ENCODE measurements at regions not wholly inside any gene's neighbourhood (a gene's known extent, or its start where the extent isn't known, plus 50 kb on each side); places are given as distances from the start of the nearest gene placed in this dataset.

DNA sequence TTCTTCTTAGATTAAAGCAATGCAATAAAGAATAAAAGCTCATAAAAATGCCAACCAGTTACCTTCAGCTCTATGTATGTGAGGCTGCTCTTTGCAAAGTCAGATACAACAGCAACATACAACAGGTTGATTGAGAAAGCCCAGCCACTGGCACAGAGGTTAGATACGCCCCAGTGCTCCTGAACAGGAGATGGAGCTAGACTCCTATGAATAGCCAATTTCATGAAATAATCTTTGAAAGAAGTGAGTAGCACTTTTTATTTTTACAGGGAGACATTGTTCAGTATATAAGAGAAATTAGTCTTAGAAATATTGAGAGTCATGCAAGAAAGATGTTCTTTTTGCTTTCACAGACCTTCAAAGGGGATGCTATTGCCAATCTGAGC, 362.4 kb upstream of the MEX3C start:
- no peak for TF ChIP-seq POLR2AphosphoS5 (IDR thresholded peaks at IDR 0.05; ENCODE audit: low read depth)
- TF ChIP-seq, protein P1, sequence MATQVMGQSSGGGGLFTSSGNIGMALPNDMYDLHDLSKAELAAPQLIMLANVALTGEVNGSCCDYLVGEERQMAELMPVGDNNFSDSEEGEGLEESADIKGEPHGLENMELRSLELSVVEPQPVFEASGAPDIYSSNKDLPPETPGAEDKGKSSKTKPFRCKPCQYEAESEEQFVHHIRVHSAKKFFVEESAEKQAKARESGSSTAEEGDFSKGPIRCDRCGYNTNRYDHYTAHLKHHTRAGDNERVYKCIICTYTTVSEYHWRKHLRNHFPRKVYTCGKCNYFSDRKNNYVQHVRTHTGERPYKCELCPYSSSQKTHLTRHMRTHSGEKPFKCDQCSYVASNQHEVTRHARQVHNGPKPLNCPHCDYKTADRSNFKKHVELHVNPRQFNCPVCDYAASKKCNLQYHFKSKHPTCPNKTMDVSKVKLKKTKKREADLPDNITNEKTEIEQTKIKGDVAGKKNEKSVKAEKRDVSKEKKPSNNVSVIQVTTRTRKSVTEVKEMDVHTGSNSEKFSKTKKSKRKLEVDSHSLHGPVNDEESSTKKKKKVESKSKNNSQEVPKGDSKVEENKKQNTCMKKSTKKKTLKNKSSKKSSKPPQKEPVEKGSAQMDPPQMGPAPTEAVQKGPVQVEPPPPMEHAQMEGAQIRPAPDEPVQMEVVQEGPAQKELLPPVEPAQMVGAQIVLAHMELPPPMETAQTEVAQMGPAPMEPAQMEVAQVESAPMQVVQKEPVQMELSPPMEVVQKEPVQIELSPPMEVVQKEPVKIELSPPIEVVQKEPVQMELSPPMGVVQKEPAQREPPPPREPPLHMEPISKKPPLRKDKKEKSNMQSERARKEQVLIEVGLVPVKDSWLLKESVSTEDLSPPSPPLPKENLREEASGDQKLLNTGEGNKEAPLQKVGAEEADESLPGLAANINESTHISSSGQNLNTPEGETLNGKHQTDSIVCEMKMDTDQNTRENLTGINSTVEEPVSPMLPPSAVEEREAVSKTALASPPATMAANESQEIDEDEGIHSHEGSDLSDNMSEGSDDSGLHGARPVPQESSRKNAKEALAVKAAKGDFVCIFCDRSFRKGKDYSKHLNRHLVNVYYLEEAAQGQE (IDR thresholded peaks at IDR 0.05; ENCODE audit: insufficient replicate concordance, low read depth): no peak
- TF ChIP-seq, protein P2, sequence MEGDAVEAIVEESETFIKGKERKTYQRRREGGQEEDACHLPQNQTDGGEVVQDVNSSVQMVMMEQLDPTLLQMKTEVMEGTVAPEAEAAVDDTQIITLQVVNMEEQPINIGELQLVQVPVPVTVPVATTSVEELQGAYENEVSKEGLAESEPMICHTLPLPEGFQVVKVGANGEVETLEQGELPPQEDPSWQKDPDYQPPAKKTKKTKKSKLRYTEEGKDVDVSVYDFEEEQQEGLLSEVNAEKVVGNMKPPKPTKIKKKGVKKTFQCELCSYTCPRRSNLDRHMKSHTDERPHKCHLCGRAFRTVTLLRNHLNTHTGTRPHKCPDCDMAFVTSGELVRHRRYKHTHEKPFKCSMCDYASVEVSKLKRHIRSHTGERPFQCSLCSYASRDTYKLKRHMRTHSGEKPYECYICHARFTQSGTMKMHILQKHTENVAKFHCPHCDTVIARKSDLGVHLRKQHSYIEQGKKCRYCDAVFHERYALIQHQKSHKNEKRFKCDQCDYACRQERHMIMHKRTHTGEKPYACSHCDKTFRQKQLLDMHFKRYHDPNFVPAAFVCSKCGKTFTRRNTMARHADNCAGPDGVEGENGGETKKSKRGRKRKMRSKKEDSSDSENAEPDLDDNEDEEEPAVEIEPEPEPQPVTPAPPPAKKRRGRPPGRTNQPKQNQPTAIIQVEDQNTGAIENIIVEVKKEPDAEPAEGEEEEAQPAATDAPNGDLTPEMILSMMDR (IDR thresholded peaks at IDR 0.05; ENCODE audit: insufficient read depth, low read length): no peak
- no peak for TF ChIP-seq GABPA (IDR thresholded peaks at IDR 0.05; ENCODE audit: low read depth)
- TF ChIP-seq SPI1 (IDR thresholded peaks at IDR 0.05; ENCODE audit: borderline replicate concordance, low read depth): no peak
- no peak overlapping the region for H3K27ac ChIP-seq (replicated peaks)
- H3K27me3 ChIP-seq (ENCODE audit: insufficient read depth, poor library complexity, severe bottlenecking): peaks cover 9% of the 10 kb centered on the region
- no peak overlapping the region for H3K4me3 ChIP-seq (replicated peaks; ENCODE audit: insufficient read depth, low read length)
- no peak for DNase-seq (ENCODE audit: low read depth in 1 of 2, low spot score in 1 of 2)

DNA sequence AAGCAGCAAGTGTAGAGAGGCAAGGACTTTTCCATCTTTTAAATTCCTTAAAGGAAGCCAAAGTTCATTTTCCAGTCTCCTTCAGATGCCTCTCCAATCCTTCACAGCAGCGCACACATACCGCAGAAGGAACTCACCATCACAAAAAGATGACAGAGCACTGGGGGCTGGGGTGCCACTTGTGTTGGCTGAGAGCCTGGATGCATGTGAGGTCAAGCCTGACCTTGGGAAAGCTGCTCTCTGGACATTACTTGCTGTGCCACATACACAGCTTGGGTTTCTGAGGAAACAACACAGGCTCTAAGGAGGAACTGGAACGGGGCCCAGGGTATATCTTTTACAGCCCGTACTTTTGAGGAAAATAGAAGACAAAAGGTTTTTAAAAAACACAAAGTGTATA, 364.3 kb upstream of the MEX3C start:
- Histone ChIP-seq H3K27me3 (ENCODE audit: insufficient read depth, poor library complexity, severe bottlenecking) (peaks cover 9% of the 10 kb centered on the region), H3K4me3 (replicated peaks; ENCODE audit: insufficient read depth, low read length) (no peak overlapping the region), H3K27ac (replicated peaks) (no peak overlapping the region)
- TF ChIP-seq GABPA (IDR thresholded peaks at IDR 0.05; ENCODE audit: low read depth): no peak
- TF ChIP-seq, protein P2 (IDR thresholded peaks at IDR 0.05; ENCODE audit: insufficient read depth, low read length): no peak
- no peak for TF ChIP-seq POLR2AphosphoS5 (IDR thresholded peaks at IDR 0.05; ENCODE audit: low read depth)
- TF ChIP-seq SPI1 (IDR thresholded peaks at IDR 0.05; ENCODE audit: borderline replicate concordance, low read depth): no peak
- TF ChIP-seq, protein P1 (IDR thresholded peaks at IDR 0.05; ENCODE audit: insufficient replicate concordance, low read depth): no peak
- DNase-seq (ENCODE audit: low read depth in 1 of 2, low spot score in 1 of 2): no peak

DNA sequence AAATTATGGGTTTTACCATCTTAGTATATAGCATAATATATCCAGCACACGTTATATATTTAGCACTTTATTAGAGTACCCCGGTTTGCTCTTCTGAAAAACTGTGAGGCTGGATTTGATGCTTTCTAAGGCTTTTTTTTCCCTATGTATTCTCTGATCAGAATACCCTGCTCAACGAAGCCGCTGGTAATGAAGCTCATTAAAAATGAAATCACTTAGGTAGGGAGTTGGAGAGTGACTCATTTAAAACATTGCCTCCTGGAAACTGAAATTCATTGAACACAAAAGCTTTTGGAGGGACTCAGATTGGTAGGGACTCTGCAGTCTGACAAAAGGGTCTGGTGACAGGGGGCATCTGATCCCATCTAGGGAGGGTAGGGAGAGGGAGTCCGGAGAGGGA, 365.4 kb upstream of the MEX3C start:
- Histone ChIP-seq H3K27me3 (ENCODE audit: insufficient read depth, poor library complexity, severe bottlenecking) (peaks cover 6% of the 10 kb centered on the region), H3K4me3 (replicated peaks; ENCODE audit: insufficient read depth, low read length) (no peak overlapping the region), H3K27ac (replicated peaks) (no peak overlapping the region)
- no peak for TF ChIP-seq POLR2AphosphoS5 (IDR thresholded peaks at IDR 0.05; ENCODE audit: low read depth)
- no peak for TF ChIP-seq SPI1 (IDR thresholded peaks at IDR 0.05; ENCODE audit: borderline replicate concordance, low read depth)
- no peak for TF ChIP-seq GABPA (IDR thresholded peaks at IDR 0.05; ENCODE audit: low read depth)
- TF ChIP-seq, protein P1 (IDR thresholded peaks at IDR 0.05; ENCODE audit: insufficient replicate concordance, low read depth): no peak
- TF ChIP-seq, protein P2 (IDR thresholded peaks at IDR 0.05; ENCODE audit: insufficient read depth, low read length): no peak
- DNase-seq (ENCODE audit: low read depth in 1 of 2, low spot score in 1 of 2): no peak

Measured in HL-60 (cell line).